ENCODE measurements at regions not wholly inside any gene's neighbourhood (a gene's known extent, or its start where the extent isn't known, plus 50 kb on each side); places are given as distances from the start of the nearest gene placed in this dataset.

GRCh38 chrX:966396-967070, 245.9 kb downstream of the CRLF2 start (continued):
- TF ChIP-seq, protein P1, sequence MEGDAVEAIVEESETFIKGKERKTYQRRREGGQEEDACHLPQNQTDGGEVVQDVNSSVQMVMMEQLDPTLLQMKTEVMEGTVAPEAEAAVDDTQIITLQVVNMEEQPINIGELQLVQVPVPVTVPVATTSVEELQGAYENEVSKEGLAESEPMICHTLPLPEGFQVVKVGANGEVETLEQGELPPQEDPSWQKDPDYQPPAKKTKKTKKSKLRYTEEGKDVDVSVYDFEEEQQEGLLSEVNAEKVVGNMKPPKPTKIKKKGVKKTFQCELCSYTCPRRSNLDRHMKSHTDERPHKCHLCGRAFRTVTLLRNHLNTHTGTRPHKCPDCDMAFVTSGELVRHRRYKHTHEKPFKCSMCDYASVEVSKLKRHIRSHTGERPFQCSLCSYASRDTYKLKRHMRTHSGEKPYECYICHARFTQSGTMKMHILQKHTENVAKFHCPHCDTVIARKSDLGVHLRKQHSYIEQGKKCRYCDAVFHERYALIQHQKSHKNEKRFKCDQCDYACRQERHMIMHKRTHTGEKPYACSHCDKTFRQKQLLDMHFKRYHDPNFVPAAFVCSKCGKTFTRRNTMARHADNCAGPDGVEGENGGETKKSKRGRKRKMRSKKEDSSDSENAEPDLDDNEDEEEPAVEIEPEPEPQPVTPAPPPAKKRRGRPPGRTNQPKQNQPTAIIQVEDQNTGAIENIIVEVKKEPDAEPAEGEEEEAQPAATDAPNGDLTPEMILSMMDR (IDR thresholded peaks at IDR 0.05) = no peak

- Histone ChIP-seq H3K4me3 (no peak overlapping the region), H3K9me3 (no peaks in the 10 kb centered on the region), H3K4me1 (no peaks in the 10 kb centered on the region), H3K4me2 (peak overlapping the region; percentile 54; the same call in 2 of the 3 replicates), H3K27ac (no peak overlapping the region)
- WGBS (ENCODE audit: missing lambda C conversion rate) = 14% methylated on average over 10 of the region's 10 CpGs
- CTCF ChIA-PET = no interaction called here
- ATAC-seq (peak; percentile 64 to 65), DNase-seq (ENCODE audit: low read depth in 1 of 2, low spot score in 1 of 2) (no peak), FAIRE-seq (no peak)
- POLR2A ChIA-PET = no interaction called here
- TF ChIP-seq RARB (CRISPR knock-in tag; IDR thresholded peaks at IDR 0.05) (no peak), EHF (CRISPR knock-in tag; IDR thresholded peaks at IDR 0.05) (no peak), CBX2 (IDR thresholded peaks at IDR 0.05; ENCODE audit: borderline replicate concordance, low read depth) (no peak), POLR2AphosphoS2 (conservative IDR thresholded peaks at IDR 0.05; ENCODE audit: low read length) (no peak), MAZ (IDR thresholded peaks at IDR 0.05; ENCODE audit: borderline replicate concordance, low read depth, low read length) (no peak), FOSL2 (IDR thresholded peaks at IDR 0.05) (no peak), FOSL2 (CRISPR knock-in tag; IDR thresholded peaks at IDR 0.05) (no peak), RFX5 (IDR thresholded peaks at IDR 0.05) (no peak), HOXB13 (CRISPR knock-in tag; IDR thresholded peaks at IDR 0.05; ENCODE audit: low read depth) (no peak), RCOR1 (IDR thresholded peaks at IDR 0.05; ENCODE audit: low read depth, low read length) (no peak), SMC3 (IDR thresholded peaks at IDR 0.05) (no peak), EP300 (IDR thresholded peaks at IDR 0.05) (no peak), PHF8 (IDR thresholded peaks at IDR 0.05; ENCODE audit: borderline replicate concordance, low read depth) (no peak), ZNF302 (CRISPR knock-in tag; IDR thresholded peaks at IDR 0.05) (no peak), HOXA7 (CRISPR knock-in tag; IDR thresholded peaks at IDR 0.05) (no peak)
- TF ChIP-seq, protein P2, sequence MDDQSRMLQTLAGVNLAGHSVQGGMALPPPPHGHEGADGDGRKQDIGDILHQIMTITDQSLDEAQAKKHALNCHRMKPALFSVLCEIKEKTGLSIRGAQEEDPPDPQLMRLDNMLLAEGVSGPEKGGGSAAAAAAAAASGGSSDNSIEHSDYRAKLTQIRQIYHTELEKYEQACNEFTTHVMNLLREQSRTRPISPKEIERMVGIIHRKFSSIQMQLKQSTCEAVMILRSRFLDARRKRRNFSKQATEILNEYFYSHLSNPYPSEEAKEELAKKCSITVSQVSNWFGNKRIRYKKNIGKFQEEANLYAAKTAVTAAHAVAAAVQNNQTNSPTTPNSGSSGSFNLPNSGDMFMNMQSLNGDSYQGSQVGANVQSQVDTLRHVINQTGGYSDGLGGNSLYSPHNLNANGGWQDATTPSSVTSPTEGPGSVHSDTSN (IDR thresholded peaks at IDR 0.05) = no peak
- TF ChIP-seq, protein P3, sequence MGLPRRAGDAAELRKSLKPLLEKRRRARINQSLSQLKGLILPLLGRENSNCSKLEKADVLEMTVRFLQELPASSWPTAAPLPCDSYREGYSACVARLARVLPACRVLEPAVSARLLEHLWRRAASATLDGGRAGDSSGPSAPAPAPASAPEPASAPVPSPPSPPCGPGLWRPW (IDR thresholded peaks at IDR 0.05) = no peak
- TF ChIP-seq, protein P1 (IDR thresholded peaks at IDR 0.05) = no peak
Measured at GRCh38 chrX:964831-965416, 247.5 kb downstream of the CRLF2 start.

- ChIA-PET CTCF (no interaction called here), POLR2A (no interaction called here)
- Histone ChIP-seq H3K4me1 (no peaks in the 10 kb centered on the region), H3K27ac (no peak overlapping the region), H3K9me3 (no peaks in the 10 kb centered on the region; the same call in 2 of the 3 replicates), H3K4me3 (no peak overlapping the region), H3K4me2 (no peak overlapping the region)
- FAIRE-seq (no peak), DNase-seq (ENCODE audit: low read depth in 1 of 2, low spot score in 1 of 2) (no peak), ATAC-seq (no peak)
- 30% methylated on average over 8 of the region's 8 CpGs for WGBS (ENCODE audit: missing lambda C conversion rate)
- TF ChIP-seq RCOR1 (IDR thresholded peaks at IDR 0.05; ENCODE audit: low read depth, low read length) = no peak
- no peak for TF ChIP-seq NFE2L2 (conservative IDR thresholded peaks at IDR 0.05; ENCODE audit: low read length)
- TF ChIP-seq TFCP2L1 (CRISPR knock-in tag; IDR thresholded peaks at IDR 0.05) = no peak
- TF ChIP-seq, protein P4, sequence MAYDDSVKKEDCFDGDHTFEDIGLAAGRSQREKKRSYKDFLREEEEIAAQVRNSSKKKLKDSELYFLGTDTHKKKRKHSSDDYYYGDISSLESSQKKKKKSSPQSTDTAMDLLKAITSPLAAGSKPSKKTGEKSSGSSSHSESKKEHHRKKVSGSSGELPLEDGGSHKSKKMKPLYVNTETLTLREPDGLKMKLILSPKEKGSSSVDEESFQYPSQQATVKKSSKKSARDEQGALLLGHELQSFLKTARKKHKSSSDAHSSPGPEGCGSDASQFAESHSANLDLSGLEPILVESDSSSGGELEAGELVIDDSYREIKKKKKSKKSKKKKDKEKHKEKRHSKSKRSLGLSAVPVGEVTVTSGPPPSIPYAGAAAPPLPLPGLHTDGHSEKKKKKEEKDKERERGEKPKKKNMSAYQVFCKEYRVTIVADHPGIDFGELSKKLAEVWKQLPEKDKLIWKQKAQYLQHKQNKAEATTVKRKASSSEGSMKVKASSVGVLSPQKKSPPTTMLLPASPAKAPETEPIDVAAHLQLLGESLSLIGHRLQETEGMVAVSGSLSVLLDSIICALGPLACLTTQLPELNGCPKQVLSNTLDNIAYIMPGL (CRISPR knock-in tag; IDR thresholded peaks at IDR 0.05; ENCODE audit: borderline replicate concordance) = no peak
- TF ChIP-seq KDM5A (IDR thresholded peaks at IDR 0.05) = no peak
- TF ChIP-seq MYC (IDR thresholded peaks at IDR 0.05; ENCODE audit: borderline replicate concordance, low read length) = no peak
- TF ChIP-seq ZSCAN20 (CRISPR knock-in tag; IDR thresholded peaks at IDR 0.05) = no peak
- no peak for TF ChIP-seq FOXS1 (CRISPR knock-in tag; IDR thresholded peaks at IDR 0.05)
- TF ChIP-seq FOSL2 (IDR thresholded peaks at IDR 0.05) = no peak
- TF ChIP-seq FOSL2 (CRISPR knock-in tag; IDR thresholded peaks at IDR 0.05) = no peak
- TF ChIP-seq EHF (CRISPR knock-in tag; IDR thresholded peaks at IDR 0.05) = no peak
- no peak for TF ChIP-seq ELK1 (IDR thresholded peaks at IDR 0.05; ENCODE audit: low read depth, low read length)
- no peak for TF ChIP-seq TP53 (CRISPR knock-in tag; IDR thresholded peaks at IDR 0.05)
Measured at GRCh38 chrX:960821-961220, 251.6 kb downstream of the CRLF2 start.
